LNCAP (cell line): ENCODE measurements at regions not wholly inside any gene's neighbourhood (a gene's known extent, or its start where the extent isn't known, plus 50 kb on each side); places are given as distances from the start of the nearest gene placed in this dataset.

Experiments
- CTCF ChIP-seq: fragments of 450-650 bp; IDR thresholded peaks from 2 replicates; pipeline ENCODE4 v1.5.1; 2017; ENCODE audit warnings: mild to moderate bottlenecking

- no peak for TF ChIP-seq CTCF
Observed at GRCh38 chr10:4511509-4511908, 314.5 kb upstream of the AKR1E2 start.

- no peak for TF ChIP-seq CTCF
Observed at GRCh38 chr10:4509405-4509804, 316.6 kb upstream of the AKR1E2 start.

GRCh38 chr10:4506095-4506494 is 319.9 kb upstream of the AKR1E2 start:
- TF ChIP-seq CTCF = no peak

- TF ChIP-seq CTCF = no peak
Observed at GRCh38 chr10:4504550-4504949, 321.5 kb upstream of the AKR1E2 start.

GRCh38 chr10:4503076-4503475 is 322.9 kb upstream of the AKR1E2 start:
- no peak for TF ChIP-seq CTCF

- no peak for TF ChIP-seq CTCF
Observed at GRCh38 chr10:4501306-4501705, 324.7 kb upstream of the AKR1E2 start.

GRCh38 chr10:4498711-4499251 is 327.2 kb upstream of the AKR1E2 start:
- TF ChIP-seq CTCF = no peak

GRCh38 chr10:4494551-4494950 is 331.5 kb upstream of the AKR1E2 start:
- TF ChIP-seq CTCF = no peak
